CD14-positive monocyte (primary cell): ENCODE measurements at regions not wholly inside any gene's neighbourhood (a gene's known extent, or its start where the extent isn't known, plus 50 kb on each side); places are given as distances from the start of the nearest gene placed in this dataset.

Source experiments
- DNase-seq, 3 donors: peaks; one replicate each; pipeline ENCODE4 v3.0.0-alpha.2; 2011 to 2022
- H2AFZ ChIP-seq: 2 replicates; pipeline ENCODE4 v1.6.0; 2012; ENCODE audit warnings: mild to moderate bottlenecking, low read depth, low read length, inconsistent platforms; ENCODE audit not compliant: insufficient read depth, poor library complexity, severe bottlenecking
- H3K27ac ChIP-seq, 2 donors: 1 replicate in 1 of 2; 2 replicates in 1 of 2; pipeline ENCODE4 v1.5.1; 2012 to 2013; ENCODE audit warnings: low read length in 2 of 2, control low read depth in 1 of 2, inconsistent platforms in 1 of 2, low read depth in 1 of 2, mild to moderate bottlenecking in 1 of 2
- H3K27me3 ChIP-seq, 2 donors: one replicate each; pipeline versions ENCODE4 v1.6.0 to v1.6.1; 2011 to 2013; ENCODE audit warnings: low read length in 2 of 2; ENCODE audit not compliant: control insufficient read depth in 2 of 2, insufficient read depth in 2 of 2
- H3K36me3 ChIP-seq, 2 donors: replicated peaks in 1 of 2; 1 replicate in 1 of 2; 2 replicates in 1 of 2; pipeline versions ENCODE4 v1.5.1 to v1.6.1; 2012 to 2013; ENCODE audit warnings: low read length in 2 of 2, control low read depth in 1 of 2, inconsistent platforms in 1 of 2, mild to moderate bottlenecking in 1 of 2; ENCODE audit not compliant: insufficient read depth in 2 of 2, control insufficient read depth in 1 of 2
- H3K4me1 ChIP-seq, 2 donors: 1 replicate in 1 of 2; 2 replicates in 1 of 2; pipeline versions ENCODE4 v1.5.1 to v1.6.1; 2012 to 2013; ENCODE audit warnings: low read length in 2 of 2, control low read depth in 1 of 2, inconsistent platforms in 1 of 2, mild to moderate bottlenecking in 1 of 2, moderate library complexity in 1 of 2; ENCODE audit not compliant: insufficient read depth in 2 of 2, control insufficient read depth in 1 of 2
- H3K4me2 ChIP-seq: replicated peaks from 2 replicates; pipeline ENCODE3; 2012; ENCODE audit warnings: low read length, moderate library complexity, mild to moderate bottlenecking; ENCODE audit not compliant: poor library complexity, severe bottlenecking; ENCODE audit errors: extremely low read depth
- H3K4me3 ChIP-seq, 3 experiments: fragments of 200-600 bp in 1 of 3; sonication (generic) in 1 of 3; replicated peaks in 1 of 3; 1 replicate in 2 of 3; 2 replicates in 1 of 3; pipeline ENCODE4 v1.5.1; 2011 to 2013; ENCODE audit warnings: low read length in 3 of 3, mild to moderate bottlenecking in 3 of 3, control low read depth in 2 of 3, low read depth in 2 of 3, inconsistent platforms in 1 of 3, moderate library complexity in 1 of 3
- H3K79me2 ChIP-seq: 2 replicates; pipeline ENCODE4 v1.6.0; 2012; ENCODE audit warnings: mild to moderate bottlenecking, control low read depth, inconsistent platforms, low read length, moderate library complexity; ENCODE audit not compliant: insufficient read depth
- H3K9ac ChIP-seq: 2 replicates; pipeline ENCODE4 v1.6.0; 2017; ENCODE audit warnings: low read length, mild to moderate bottlenecking; ENCODE audit not compliant: insufficient read depth, poor library complexity, severe bottlenecking
- H3K9me3 ChIP-seq, 2 donors: replicated peaks in 1 of 2; 1 replicate in 1 of 2; 2 replicates in 1 of 2; pipeline versions ENCODE4 v1.5.1 to v1.6.1; 2012 to 2013; ENCODE audit warnings: low read length in 2 of 2, control low read depth in 1 of 2; ENCODE audit not compliant: control insufficient read depth in 1 of 2, insufficient read depth in 1 of 2
- H4K20me1 ChIP-seq: 2 replicates; pipeline ENCODE4 v1.6.0; 2012; ENCODE audit warnings: mild to moderate bottlenecking, low read length, control low read depth, moderate library complexity; ENCODE audit not compliant: insufficient read depth
- H3K27ac Mint-ChIP-seq, 7 donors: one replicate each; pipeline ENCODE4 v1.8.0; 2020; ENCODE audit warnings: mild to moderate bottlenecking in 7 of 7, mixed read lengths in 7 of 7, moderate library complexity in 6 of 7, inconsistent platforms in 2 of 7
- H3K27me3 Mint-ChIP-seq, 3 donors: one replicate each; pipeline ENCODE4 v1.8.0; 2021 to 2022; ENCODE audit warnings: low read depth in 3 of 3, mild to moderate bottlenecking in 3 of 3, mixed read lengths in 3 of 3, moderate library complexity in 3 of 3, inconsistent platforms in 1 of 3
- H3K36me3 Mint-ChIP-seq, 2 donors: one replicate each; pipeline ENCODE4 v1.8.0; 2020; ENCODE audit warnings: mixed read lengths in 2 of 2, inconsistent platforms in 1 of 2, mild to moderate bottlenecking in 1 of 2
- H3K4me1 Mint-ChIP-seq: one replicate; pipeline ENCODE4 v1.8.0; 2020; ENCODE audit warnings: mild to moderate bottlenecking, mixed read lengths
- H3K4me3 Mint-ChIP-seq, 2 donors: one replicate each; pipeline ENCODE4 v1.8.0; 2020; ENCODE audit warnings: mild to moderate bottlenecking in 2 of 2, mixed read lengths in 2 of 2, moderate library complexity in 1 of 2
- H3K9me3 Mint-ChIP-seq, 7 donors: one replicate each; pipeline ENCODE4 v1.8.0; 2020 to 2022; ENCODE audit warnings: mixed read lengths in 7 of 7, mild to moderate bottlenecking in 6 of 7, moderate library complexity in 6 of 7, inconsistent platforms in 2 of 7
- WGBS: methylation state at CpG from one replicate; pipeline ENCODE4 v1.1.5; 2013; ENCODE audit warnings: missing lambda C conversion rate; ENCODE audit not compliant: insufficient coverage; 5-methylcytosine and 5-hydroxymethylcytosine counted together
- intact Hi-C, 2 donors: fragments of 100-400 bp; cut with micrococcal nuclease; formaldehyde crosslinking; loops; one replicate each; pipeline versions ENCODE4 v1.15.0 to v1.15.1; 2023
- TF ChIP-seq, protein P1 (sequence below): fragments of 200-600 bp; IDR thresholded peaks from one replicate; pipeline ENCODE4 v1.8.0; 2022; ENCODE audit warnings: antibody characterized with exemption, mild to moderate bottlenecking

GRCh38 chr2:13056259-13056843 is 339.6 kb downstream of the TRIB2 start:
- H3K9me3 ChIP-seq, result no peaks in the 10 kb centered on the region
- no peak for DNase-seq
- no peaks in the 10 kb centered on the region for H3K9me3 Mint-ChIP-seq
- no peaks in the 10 kb centered on the region for H4K20me1 ChIP-seq
- no peaks in the 10 kb centered on the region for H3K79me2 ChIP-seq
- no peaks in the 10 kb centered on the region for H3K36me3 Mint-ChIP-seq
- no peak overlapping the region for H3K27ac Mint-ChIP-seq
- H3K27ac ChIP-seq, result no peak overlapping the region
- H3K27me3 ChIP-seq, result no peaks in the 10 kb centered on the region
- intact Hi-C loops, result no loop called here
- H3K4me1 Mint-ChIP-seq, result no peaks in the 10 kb centered on the region
- H3K4me1 ChIP-seq, result no peaks in the 10 kb centered on the region
- H2AFZ ChIP-seq, result no peak overlapping the region
- H3K4me3 ChIP-seq, result no peak overlapping the region
- peaks cover 4 to 6% (median 4%) of the 10 kb centered on the region in 3 donors for H3K27me3 Mint-ChIP-seq
- no peak overlapping the region for H3K4me3 Mint-ChIP-seq
- no peak overlapping the region for H3K4me2 ChIP-seq
- H3K9ac ChIP-seq, result no peak overlapping the region
- TF ChIP-seq, protein P1, sequence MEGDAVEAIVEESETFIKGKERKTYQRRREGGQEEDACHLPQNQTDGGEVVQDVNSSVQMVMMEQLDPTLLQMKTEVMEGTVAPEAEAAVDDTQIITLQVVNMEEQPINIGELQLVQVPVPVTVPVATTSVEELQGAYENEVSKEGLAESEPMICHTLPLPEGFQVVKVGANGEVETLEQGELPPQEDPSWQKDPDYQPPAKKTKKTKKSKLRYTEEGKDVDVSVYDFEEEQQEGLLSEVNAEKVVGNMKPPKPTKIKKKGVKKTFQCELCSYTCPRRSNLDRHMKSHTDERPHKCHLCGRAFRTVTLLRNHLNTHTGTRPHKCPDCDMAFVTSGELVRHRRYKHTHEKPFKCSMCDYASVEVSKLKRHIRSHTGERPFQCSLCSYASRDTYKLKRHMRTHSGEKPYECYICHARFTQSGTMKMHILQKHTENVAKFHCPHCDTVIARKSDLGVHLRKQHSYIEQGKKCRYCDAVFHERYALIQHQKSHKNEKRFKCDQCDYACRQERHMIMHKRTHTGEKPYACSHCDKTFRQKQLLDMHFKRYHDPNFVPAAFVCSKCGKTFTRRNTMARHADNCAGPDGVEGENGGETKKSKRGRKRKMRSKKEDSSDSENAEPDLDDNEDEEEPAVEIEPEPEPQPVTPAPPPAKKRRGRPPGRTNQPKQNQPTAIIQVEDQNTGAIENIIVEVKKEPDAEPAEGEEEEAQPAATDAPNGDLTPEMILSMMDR, result no peak
- no peaks in the 10 kb centered on the region for H3K36me3 ChIP-seq
- no CpG with 5 or more reads among the region's 3 CpGs for WGBS

DNA sequence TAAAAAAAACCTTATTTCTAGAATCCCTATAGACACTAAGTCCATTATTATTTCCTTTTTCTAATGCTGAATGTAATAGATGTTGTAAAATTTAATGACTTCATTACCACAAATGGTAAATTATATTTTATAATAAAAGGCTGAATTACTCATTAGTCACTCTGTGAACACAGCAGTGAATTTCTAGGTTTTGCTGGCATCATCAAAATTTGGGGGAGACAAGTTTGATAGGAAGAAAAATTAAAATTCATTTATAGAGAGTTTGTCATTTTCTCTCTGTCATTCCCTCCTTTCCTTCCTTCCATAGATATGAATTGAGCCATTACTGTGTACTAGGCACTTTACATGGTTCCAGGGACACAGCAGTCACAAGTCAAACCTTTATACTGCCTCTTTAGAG is 340.9 kb downstream of the TRIB2 start:
- H3K4me3 ChIP-seq, result no peak overlapping the region
- H3K27me3 Mint-ChIP-seq, result peaks cover 4 to 6% (median 4%) of the 10 kb centered on the region in 3 donors
- H3K4me3 Mint-ChIP-seq, result no peak overlapping the region
- H3K27me3 ChIP-seq, result no peaks in the 10 kb centered on the region
- no peaks in the 10 kb centered on the region for H3K9me3 Mint-ChIP-seq
- no peak overlapping the region for H3K27ac ChIP-seq
- no peaks in the 10 kb centered on the region for H3K36me3 Mint-ChIP-seq
- no peaks in the 10 kb centered on the region for H3K4me1 Mint-ChIP-seq
- no peak overlapping the region for H3K27ac Mint-ChIP-seq
- H2AFZ ChIP-seq, result no peak overlapping the region
- no peaks in the 10 kb centered on the region for H3K79me2 ChIP-seq
- TF ChIP-seq, protein P1, result no peak
- no peak overlapping the region for H3K9ac ChIP-seq
- H3K4me1 ChIP-seq, result no peaks in the 10 kb centered on the region
- DNase-seq, result no peak
- no peak overlapping the region for H3K4me2 ChIP-seq
- intact Hi-C loops, result no loop called here
- H4K20me1 ChIP-seq, result no peaks in the 10 kb centered on the region
- H3K9me3 ChIP-seq, result no peaks in the 10 kb centered on the region
- H3K36me3 ChIP-seq, result no peaks in the 10 kb centered on the region
